ENCODE measurements at regions not wholly inside any gene's neighbourhood (a gene's known extent, or its start where the extent isn't known, plus 50 kb on each side); places are given as distances from the start of the nearest gene placed in this dataset.

DNA sequence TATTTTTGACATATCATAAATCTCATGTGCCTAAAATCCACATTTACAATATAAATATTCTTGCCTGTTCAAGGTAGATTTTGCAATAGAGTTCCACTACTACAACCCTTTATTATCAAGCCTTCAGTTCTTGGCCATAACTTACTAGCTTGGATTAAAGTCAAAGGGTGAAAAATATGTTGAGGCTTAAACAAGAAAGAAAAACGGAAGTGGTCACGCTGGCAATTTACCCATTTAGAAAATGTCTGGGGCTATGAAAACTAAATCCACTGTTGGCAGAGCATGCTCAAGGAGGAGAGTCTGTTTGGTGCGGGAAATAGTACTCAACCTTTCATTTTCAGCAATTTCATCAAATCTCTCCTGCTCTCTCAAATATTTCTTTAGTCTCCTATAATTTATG is 209.8 kb upstream of the RHOBTB1 start:
- H3K27ac Mint-ChIP-seq, result no peak overlapping the region
- H3K36me3 Mint-ChIP-seq (ENCODE audit: low read depth), result no peaks in the 10 kb centered on the region
- peaks cover 10% of the 10 kb centered on the region for H3K27me3 Mint-ChIP-seq (ENCODE audit: low read depth)
- H3K4me3 Mint-ChIP-seq, result no peak overlapping the region
- no peaks in the 10 kb centered on the region for H3K4me1 Mint-ChIP-seq (ENCODE audit: low read depth)
- DNase-seq (no peak), ATAC-seq (no peak)
- CTCF ChIA-PET, result interaction anchor here (1.8 kb wide), 1 partner anchor 13 kb away, joined by 8 read pairs; no protein-coding TSS in a partner anchor
- POLR2A ChIA-PET, result no interaction called here
- H3K9me3 Mint-ChIP-seq (ENCODE audit: insufficient read depth), result no peaks in the 10 kb centered on the region

- Mint-ChIP-seq H3K36me3 (ENCODE audit: low read depth) (no peaks in the 10 kb centered on the region), H3K9me3 (ENCODE audit: insufficient read depth) (no peaks in the 10 kb centered on the region), H3K27ac (no peak overlapping the region), H3K4me3 (no peak overlapping the region), H3K27me3 (ENCODE audit: low read depth) (peaks cover 12% of the 10 kb centered on the region), H3K4me1 (ENCODE audit: low read depth) (no peaks in the 10 kb centered on the region)
- no peak for DNase-seq
- ChIA-PET CTCF (no interaction called here), POLR2A (no interaction called here)
- ATAC-seq, result no peak
Measured at GRCh38 chr10:61151059-61151458, 207.1 kb upstream of the RHOBTB1 start.

DNA sequence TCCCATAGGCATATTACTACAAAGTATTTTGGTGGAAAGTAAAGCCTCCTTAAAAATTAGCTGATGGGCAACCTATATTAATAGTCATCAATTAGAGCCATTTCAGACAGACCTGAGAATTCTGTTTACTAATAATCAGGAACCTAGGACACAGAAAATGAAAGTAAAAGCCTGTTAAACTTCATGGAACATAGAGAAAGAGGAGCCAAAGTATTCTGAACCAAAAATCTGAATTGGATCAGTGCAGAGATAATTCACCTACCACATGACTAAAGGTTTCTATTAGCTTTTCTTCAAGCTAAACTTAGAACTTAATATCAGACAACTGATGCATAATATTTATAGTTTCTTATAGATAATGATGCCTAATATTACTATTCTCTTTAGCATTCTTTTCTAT is 204.5 kb upstream of the RHOBTB1 start:
- DNase-seq (no peak), ATAC-seq (no peak)
- no peak overlapping the region for H3K27ac Mint-ChIP-seq
- no peak overlapping the region for H3K4me3 Mint-ChIP-seq
- no peaks in the 10 kb centered on the region for H3K4me1 Mint-ChIP-seq (ENCODE audit: low read depth)
- H3K9me3 Mint-ChIP-seq (ENCODE audit: insufficient read depth), result no peaks in the 10 kb centered on the region
- peaks cover 5% of the 10 kb centered on the region for H3K27me3 Mint-ChIP-seq (ENCODE audit: low read depth)
- POLR2A ChIA-PET, result no interaction called here
- CTCF ChIA-PET, result no interaction called here
- H3K36me3 Mint-ChIP-seq (ENCODE audit: low read depth), result no peaks in the 10 kb centered on the region

DNA sequence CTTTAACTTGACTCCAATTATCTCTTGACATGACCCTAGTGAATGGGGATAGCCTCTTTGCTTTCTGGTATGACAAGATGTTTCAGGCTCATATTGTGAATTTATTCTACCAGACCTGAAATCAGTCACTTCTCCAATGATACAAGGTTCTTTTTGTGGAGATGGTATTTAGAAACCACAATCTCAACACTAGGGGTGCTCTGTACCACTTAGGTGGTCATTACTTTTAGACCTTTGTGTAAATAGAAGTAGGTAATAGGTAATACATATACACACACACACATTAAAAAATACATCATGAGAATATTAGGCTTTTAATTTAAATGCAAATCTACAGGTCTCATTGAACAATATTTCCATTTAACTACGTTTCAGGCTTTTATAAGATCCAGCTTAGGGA is 199.0 kb upstream of the RHOBTB1 start:
- peaks cover 2% of the 10 kb centered on the region for H3K27me3 Mint-ChIP-seq (ENCODE audit: low read depth)
- no peak overlapping the region for H3K27ac Mint-ChIP-seq
- ATAC-seq (no peak), DNase-seq (no peak)
- ChIA-PET CTCF (no interaction called here), POLR2A (no interaction called here)
- no peak overlapping the region for H3K4me3 Mint-ChIP-seq
- H3K36me3 Mint-ChIP-seq (ENCODE audit: low read depth), result no peaks in the 10 kb centered on the region
- no peaks in the 10 kb centered on the region for H3K9me3 Mint-ChIP-seq (ENCODE audit: insufficient read depth)
- H3K4me1 Mint-ChIP-seq (ENCODE audit: low read depth), result no peaks in the 10 kb centered on the region

DNA sequence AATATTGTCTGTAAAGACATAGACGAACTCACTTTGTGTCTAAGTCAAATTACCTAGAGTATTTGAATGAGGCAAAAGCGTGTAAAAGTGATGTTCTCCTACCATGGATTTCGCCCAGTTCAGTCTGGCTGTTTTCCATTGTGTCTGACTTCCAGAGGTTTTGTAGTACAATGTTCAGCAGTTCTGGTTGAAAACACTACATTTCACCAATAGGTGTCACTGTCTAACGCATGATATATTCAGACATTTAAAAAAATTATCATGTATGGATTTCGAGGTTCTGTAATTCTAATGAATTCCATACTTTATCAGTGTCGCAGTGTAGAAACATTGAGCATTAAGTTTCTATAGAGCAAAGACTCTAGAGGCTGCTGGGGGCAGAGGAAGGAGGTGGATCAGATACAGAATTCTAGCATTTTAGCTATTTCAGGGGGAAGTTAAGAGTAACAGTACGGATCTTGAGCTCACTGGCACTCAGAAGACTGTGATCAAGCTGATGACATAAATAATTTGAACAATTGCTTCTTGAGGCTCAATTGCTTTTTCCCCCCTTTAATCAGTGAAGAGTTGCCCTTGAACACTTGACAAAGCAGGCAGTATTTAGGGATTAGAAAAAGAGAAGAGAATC is 196.9 kb upstream of the RHOBTB1 start:
- Mint-ChIP-seq H3K27ac (no peak overlapping the region), H3K36me3 (ENCODE audit: low read depth) (no peaks in the 10 kb centered on the region), H3K4me1 (ENCODE audit: low read depth) (no peaks in the 10 kb centered on the region), H3K27me3 (ENCODE audit: low read depth) (no peaks in the 10 kb centered on the region), H3K4me3 (no peak overlapping the region), H3K9me3 (ENCODE audit: insufficient read depth) (no peaks in the 10 kb centered on the region)
- ATAC-seq (no peak), DNase-seq (no peak)
- ChIA-PET CTCF (interaction anchor here (0.6 to 2.5 kb wide), 15 partner anchors 8 to 732 kb away, joined by 3 to 12 read pairs (median 3); no protein-coding TSS in a partner anchor), POLR2A (no interaction called here)

DNA sequence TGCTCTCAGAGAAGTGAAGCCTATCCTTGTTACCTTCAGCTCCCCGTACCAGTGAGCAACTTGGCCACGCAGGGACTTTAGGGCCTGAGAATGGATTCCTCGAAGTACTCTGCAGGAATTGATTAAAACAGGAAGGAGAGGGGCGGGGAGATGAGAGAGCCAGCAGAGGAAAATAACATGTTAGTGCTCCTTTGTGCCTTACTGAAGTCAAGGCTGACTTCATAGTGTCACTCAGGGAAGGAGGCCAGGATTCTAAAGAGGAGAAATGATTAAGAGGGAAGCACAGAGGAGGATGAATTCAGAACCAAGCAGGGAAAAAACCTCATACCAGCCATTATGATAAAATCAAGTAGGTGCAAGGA is 195.6 kb upstream of the RHOBTB1 start:
- CTCF ChIA-PET, result interaction anchor here (0.9 to 2.5 kb wide), 4 partner anchors 13 to 320 kb away, joined by 3 to 12 read pairs (median 6); no protein-coding TSS in a partner anchor
- no peak overlapping the region for H3K27ac Mint-ChIP-seq
- H3K4me1 Mint-ChIP-seq (ENCODE audit: low read depth), result no peaks in the 10 kb centered on the region
- POLR2A ChIA-PET, result no interaction called here
- no peak for ATAC-seq
- no peaks in the 10 kb centered on the region for H3K36me3 Mint-ChIP-seq (ENCODE audit: low read depth)
- no peak overlapping the region for H3K4me3 Mint-ChIP-seq
- H3K27me3 Mint-ChIP-seq (ENCODE audit: low read depth), result no peaks in the 10 kb centered on the region
- no peaks in the 10 kb centered on the region for H3K9me3 Mint-ChIP-seq (ENCODE audit: insufficient read depth)
- no peak for DNase-seq

GRCh38 chr10:61138708-61139591 is 195.0 kb upstream of the RHOBTB1 start:
- no peaks in the 10 kb centered on the region for H3K9me3 Mint-ChIP-seq (ENCODE audit: insufficient read depth)
- no peak for ATAC-seq
- CTCF ChIA-PET, result interaction anchor here (2.5 kb wide), 1 partner anchor 145 kb away, joined by 12 read pairs; no protein-coding TSS in a partner anchor
- H3K36me3 Mint-ChIP-seq (ENCODE audit: low read depth), result no peaks in the 10 kb centered on the region
- H3K4me1 Mint-ChIP-seq (ENCODE audit: low read depth), result no peaks in the 10 kb centered on the region
- H3K27me3 Mint-ChIP-seq (ENCODE audit: low read depth), result no peaks in the 10 kb centered on the region
- H3K27ac Mint-ChIP-seq, result no peak overlapping the region
- DNase-seq, result no peak
- H3K4me3 Mint-ChIP-seq, result no peak overlapping the region
- POLR2A ChIA-PET, result no interaction called here

DNA sequence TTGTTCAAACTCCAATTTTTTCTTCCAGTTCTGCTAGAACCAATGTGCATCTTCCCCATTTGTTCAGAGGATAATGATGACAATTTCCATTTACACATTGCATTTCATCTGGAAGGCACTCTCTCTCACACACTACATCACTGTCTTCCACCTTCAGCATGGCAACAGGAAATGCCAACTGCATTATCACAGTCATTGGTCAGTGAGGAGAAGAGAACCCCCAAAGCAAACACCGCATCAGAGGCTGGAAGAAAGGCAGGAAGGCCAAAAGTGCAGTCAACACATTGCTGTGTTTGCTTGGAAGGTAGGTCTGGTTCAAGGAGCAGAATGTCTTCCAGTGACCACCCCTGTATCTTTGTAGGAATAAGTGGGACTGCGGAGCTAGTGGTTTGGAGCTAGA is 192.2 kb upstream of the RHOBTB1 start:
- H3K4me1 Mint-ChIP-seq (ENCODE audit: low read depth), result no peaks in the 10 kb centered on the region
- H3K4me3 Mint-ChIP-seq, result no peak overlapping the region
- no peak overlapping the region for H3K27ac Mint-ChIP-seq
- H3K27me3 Mint-ChIP-seq (ENCODE audit: low read depth), result no peaks in the 10 kb centered on the region
- ChIA-PET CTCF (no interaction called here), POLR2A (no interaction called here)
- DNase-seq (no peak), ATAC-seq (no peak)
- H3K9me3 Mint-ChIP-seq (ENCODE audit: insufficient read depth), result no peaks in the 10 kb centered on the region
- H3K36me3 Mint-ChIP-seq (ENCODE audit: low read depth), result no peaks in the 10 kb centered on the region

DNA sequence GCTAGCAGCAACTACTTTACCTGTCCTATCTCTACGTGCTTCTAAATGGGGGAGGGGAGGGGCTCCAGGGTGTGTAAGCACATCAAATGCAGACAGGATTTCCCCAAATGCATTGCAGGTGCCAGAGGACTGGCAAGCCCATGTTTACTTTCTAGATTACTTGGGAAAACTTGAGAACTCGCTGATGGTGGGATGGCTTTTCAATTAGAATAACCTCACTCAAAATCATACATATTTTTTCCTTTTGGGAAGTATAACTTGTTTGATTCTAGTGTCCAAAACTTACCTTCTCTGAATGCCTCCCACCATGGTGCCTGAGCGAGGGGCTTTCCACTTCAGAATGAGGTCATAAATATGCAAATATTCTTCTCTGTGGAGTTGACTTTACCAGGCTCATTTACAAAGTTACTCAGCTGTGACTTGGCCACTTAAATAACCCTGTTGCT is 191.3 kb upstream of the RHOBTB1 start:
- no peaks in the 10 kb centered on the region for H3K36me3 Mint-ChIP-seq (ENCODE audit: low read depth)
- H3K9me3 Mint-ChIP-seq (ENCODE audit: insufficient read depth), result no peaks in the 10 kb centered on the region
- no peak overlapping the region for H3K4me3 Mint-ChIP-seq
- POLR2A ChIA-PET, result no interaction called here
- CTCF ChIA-PET, result no interaction called here
- H3K27ac Mint-ChIP-seq, result no peak overlapping the region
- no peak for ATAC-seq
- H3K4me1 Mint-ChIP-seq (ENCODE audit: low read depth), result no peaks in the 10 kb centered on the region
- H3K27me3 Mint-ChIP-seq (ENCODE audit: low read depth), result no peaks in the 10 kb centered on the region
- DNase-seq, result no peak

GRCh38 chr10:61130366-61130765 is 186.4 kb upstream of the RHOBTB1 start:
- H3K9me3 Mint-ChIP-seq (ENCODE audit: insufficient read depth), result no peaks in the 10 kb centered on the region
- peaks cover 5% of the 10 kb centered on the region for H3K4me1 Mint-ChIP-seq (ENCODE audit: low read depth)
- no peak for ATAC-seq
- no peak overlapping the region for H3K27ac Mint-ChIP-seq
- H3K27me3 Mint-ChIP-seq (ENCODE audit: low read depth), result no peaks in the 10 kb centered on the region
- ChIA-PET CTCF (no interaction called here), POLR2A (no interaction called here)
- no peak overlapping the region for H3K4me3 Mint-ChIP-seq
- no peaks in the 10 kb centered on the region for H3K36me3 Mint-ChIP-seq (ENCODE audit: low read depth)
- DNase-seq, result no peak

GRCh38 chr10:61128196-61128595 is 184.2 kb upstream of the RHOBTB1 start:
- Mint-ChIP-seq H3K27ac (no peak overlapping the region), H3K36me3 (ENCODE audit: low read depth) (no peaks in the 10 kb centered on the region), H3K4me1 (ENCODE audit: low read depth) (peaks cover 5% of the 10 kb centered on the region), H3K9me3 (ENCODE audit: insufficient read depth) (no peaks in the 10 kb centered on the region), H3K27me3 (ENCODE audit: low read depth) (no peaks in the 10 kb centered on the region), H3K4me3 (no peak overlapping the region)
- ChIA-PET POLR2A (interaction anchor here (0.6 kb wide), 1 partner anchor 201 kb away, joined by 3 read pairs; no protein-coding TSS in a partner anchor), CTCF (interaction anchor here (2.9 kb wide), 1 partner anchor 13 kb away, joined by 10 read pairs; no protein-coding TSS in a partner anchor)
- no peak for DNase-seq
- no peak for ATAC-seq

DNA sequence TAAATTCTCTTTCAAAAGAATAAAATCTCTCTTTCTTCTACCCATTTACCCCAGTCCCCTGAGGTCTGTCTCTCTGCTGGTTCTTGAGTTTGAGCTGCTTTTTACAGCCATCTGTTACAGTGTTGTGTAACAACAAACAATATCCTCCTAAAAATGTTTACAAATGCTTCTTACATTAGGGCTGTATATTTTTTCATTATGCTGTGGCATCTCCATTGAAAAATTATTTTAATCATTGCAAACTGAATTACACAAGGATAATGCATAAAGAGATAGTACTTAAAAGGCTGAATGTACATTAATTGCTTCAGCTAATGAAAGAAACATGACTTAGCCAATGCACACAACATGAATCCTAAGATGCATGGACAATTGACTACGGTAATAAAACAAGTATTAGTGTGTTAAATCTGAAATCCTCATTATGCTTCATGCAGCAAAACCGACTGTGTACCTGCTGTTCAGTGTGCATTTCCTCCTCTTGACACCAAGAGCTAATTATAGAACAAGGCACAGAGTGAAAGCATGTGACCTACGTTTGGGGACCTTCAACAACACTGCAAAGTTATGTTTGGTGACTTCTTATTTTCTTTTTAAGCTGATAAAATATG is 181.7 kb upstream of the RHOBTB1 start:
- Mint-ChIP-seq H3K4me1 (ENCODE audit: low read depth) (peaks cover 12% of the 10 kb centered on the region), H3K4me3 (no peak overlapping the region), H3K27ac (no peak overlapping the region), H3K36me3 (ENCODE audit: low read depth) (no peaks in the 10 kb centered on the region), H3K9me3 (ENCODE audit: insufficient read depth) (no peaks in the 10 kb centered on the region), H3K27me3 (ENCODE audit: low read depth) (no peaks in the 10 kb centered on the region)
- ChIA-PET CTCF (no interaction called here), POLR2A (no interaction called here)
- no peak for DNase-seq
- no peak for ATAC-seq
